ENCODE measurements at regions not wholly inside any gene's neighbourhood (a gene's known extent, or its start where the extent isn't known, plus 50 kb on each side); places are given as distances from the start of the nearest gene placed in this dataset.

DNA sequence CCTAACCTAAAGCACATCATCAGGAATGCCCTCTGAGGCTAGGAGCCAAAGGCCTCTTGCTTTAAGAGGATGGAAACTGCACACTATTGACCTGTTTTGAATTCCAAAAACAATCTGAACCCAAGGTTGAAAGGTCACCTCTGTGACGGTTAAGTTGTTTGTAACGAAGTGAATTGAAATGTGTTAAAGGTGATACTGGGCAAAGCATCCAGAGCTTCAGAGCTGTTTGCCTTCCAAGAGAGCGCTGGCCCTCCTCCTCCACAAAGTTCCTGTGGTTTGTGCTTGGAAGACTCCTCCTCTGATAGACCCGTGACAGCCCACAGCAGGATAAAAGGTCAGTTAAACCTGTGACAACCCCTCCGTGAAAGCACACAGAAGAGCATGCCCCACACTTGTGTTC is 133.7 kb upstream of the CTTNBP2 start:
- Mint-ChIP-seq H3K27ac (no peak overlapping the region), H3K4me1 (ENCODE audit: low read depth) (no peaks in the 10 kb centered on the region), H3K4me3 (ENCODE audit: low read depth) (no peak overlapping the region), H3K36me3 (ENCODE audit: low read depth) (no peaks in the 10 kb centered on the region), H3K27me3 (ENCODE audit: low read depth) (no peaks in the 10 kb centered on the region), H3K9me3 (no peaks in the 10 kb centered on the region)
- DNase-seq (ENCODE audit: low spot score), result no peak
- intact Hi-C loops (cut with micrococcal nuclease), result no loop called here

DNA sequence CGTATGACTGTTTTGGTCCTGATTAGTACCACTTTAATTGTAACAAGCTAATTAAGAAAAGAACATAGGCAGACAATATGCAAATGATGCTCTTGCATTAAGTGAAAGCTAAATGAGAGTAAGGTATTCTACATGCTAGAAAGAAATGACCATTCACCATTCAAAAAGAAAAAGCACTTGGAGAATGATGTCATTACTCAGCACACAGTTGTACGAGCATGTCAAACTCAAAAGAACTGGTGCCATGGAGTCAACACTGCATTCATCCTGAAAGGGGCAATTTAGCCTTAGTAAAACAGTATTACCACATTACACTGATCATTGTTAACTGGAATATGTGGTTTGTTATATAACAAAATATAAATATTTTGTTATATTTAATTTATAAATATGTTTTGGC is 136.2 kb upstream of the CTTNBP2 start:
- DNase-seq (ENCODE audit: low spot score), result no peak
- Mint-ChIP-seq H3K4me3 (ENCODE audit: low read depth) (no peak overlapping the region), H3K27ac (no peak overlapping the region), H3K36me3 (ENCODE audit: low read depth) (no peaks in the 10 kb centered on the region), H3K4me1 (ENCODE audit: low read depth) (no peaks in the 10 kb centered on the region), H3K27me3 (ENCODE audit: low read depth) (no peaks in the 10 kb centered on the region), H3K9me3 (no peaks in the 10 kb centered on the region)
- intact Hi-C loops (cut with micrococcal nuclease), result no loop called here

DNA sequence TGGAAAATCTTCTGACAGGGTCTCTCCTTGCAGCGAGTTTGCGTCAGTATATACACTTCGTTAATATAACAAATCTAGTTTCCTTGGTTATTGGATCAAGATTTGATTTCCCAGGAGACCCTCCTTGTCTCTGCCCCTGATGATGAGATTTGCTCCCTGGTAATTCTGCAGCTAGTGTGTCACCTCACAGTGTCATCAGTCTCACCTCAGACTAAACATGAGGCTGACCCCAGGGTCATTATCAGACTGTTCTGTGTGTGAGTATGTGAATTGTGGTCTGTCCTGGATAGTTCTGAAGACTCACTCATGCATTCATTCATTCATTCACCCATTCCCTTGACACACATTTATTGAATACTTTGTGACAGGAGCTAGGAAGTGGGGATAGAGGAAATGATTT is 138.4 kb upstream of the CTTNBP2 start:
- intact Hi-C loops (cut with micrococcal nuclease), result no loop called here
- no peak overlapping the region for H3K27ac Mint-ChIP-seq
- H3K4me3 Mint-ChIP-seq (ENCODE audit: low read depth), result no peak overlapping the region
- H3K36me3 Mint-ChIP-seq (ENCODE audit: low read depth), result no peaks in the 10 kb centered on the region
- DNase-seq (ENCODE audit: low spot score), result no peak
- no peaks in the 10 kb centered on the region for H3K9me3 Mint-ChIP-seq
- H3K4me1 Mint-ChIP-seq (ENCODE audit: low read depth), result no peaks in the 10 kb centered on the region
- no peaks in the 10 kb centered on the region for H3K27me3 Mint-ChIP-seq (ENCODE audit: low read depth)

DNA sequence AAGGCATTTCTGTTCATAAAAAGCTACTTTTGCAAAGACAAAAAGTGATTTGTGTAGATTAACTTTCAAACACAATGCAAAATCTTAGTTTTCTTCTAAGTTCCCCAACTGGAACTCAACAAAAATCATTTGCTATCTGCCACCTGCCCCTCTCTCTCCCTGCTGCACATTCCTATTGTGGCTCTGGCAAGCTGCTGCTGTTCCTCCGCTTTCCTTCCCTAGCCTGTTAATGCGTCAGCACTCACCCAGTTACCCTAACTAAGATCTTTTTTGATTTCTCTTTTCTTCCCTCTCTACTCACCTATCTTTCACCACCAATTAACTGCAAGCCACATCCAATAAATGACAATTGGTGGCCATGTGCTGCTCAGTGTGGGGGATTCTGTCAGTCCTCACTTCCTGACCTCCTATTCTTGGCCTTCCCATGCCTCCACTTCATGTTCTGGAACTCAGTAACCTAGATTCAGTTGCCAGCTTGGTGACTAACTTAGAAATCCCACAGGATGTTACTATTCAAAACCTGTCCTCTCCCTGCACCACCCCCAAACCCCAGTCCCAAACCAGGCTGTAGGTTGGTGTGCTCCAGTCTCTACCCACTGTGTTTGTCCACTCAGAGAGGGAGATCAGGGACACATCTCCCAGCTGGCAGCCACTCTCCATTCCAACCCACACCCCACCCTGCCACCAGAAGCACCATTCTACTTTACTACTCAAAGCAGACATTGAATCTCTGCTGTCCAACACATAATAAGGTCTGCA is 140.2 kb upstream of the CTTNBP2 start:
- no peaks in the 10 kb centered on the region for H3K36me3 Mint-ChIP-seq (ENCODE audit: low read depth)
- H3K4me1 Mint-ChIP-seq (ENCODE audit: low read depth), result no peaks in the 10 kb centered on the region
- peaks cover 5% of the 10 kb centered on the region for H3K9me3 Mint-ChIP-seq
- H3K27ac Mint-ChIP-seq, result no peak overlapping the region
- DNase-seq (ENCODE audit: low spot score), result no peak
- no peaks in the 10 kb centered on the region for H3K27me3 Mint-ChIP-seq (ENCODE audit: low read depth)
- H3K4me3 Mint-ChIP-seq (ENCODE audit: low read depth), result no peak overlapping the region
- intact Hi-C loops (cut with micrococcal nuclease), result no loop called here

DNA sequence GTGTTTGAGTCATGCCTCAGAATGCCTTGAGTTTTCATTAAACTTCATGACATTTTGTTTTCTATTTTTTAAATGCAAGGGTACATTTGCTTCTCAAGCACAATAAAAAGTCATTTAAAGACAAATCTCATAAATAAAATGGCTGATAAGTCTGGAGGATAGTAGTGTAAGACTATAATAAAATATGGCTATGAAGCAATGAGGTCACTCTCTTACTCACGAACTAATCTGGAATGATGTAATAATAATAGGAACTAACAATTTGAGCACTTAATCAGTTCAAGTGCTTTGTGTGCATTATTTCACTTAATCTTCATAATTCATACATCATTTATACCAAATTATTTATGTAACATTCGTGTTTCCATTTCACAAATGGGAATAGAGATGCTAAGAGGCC is 149.3 kb upstream of the CTTNBP2 start:
- Mint-ChIP-seq H3K27me3 (ENCODE audit: low read depth) (no peaks in the 10 kb centered on the region), H3K9me3 (peaks cover 5% of the 10 kb centered on the region), H3K4me1 (ENCODE audit: low read depth) (no peaks in the 10 kb centered on the region), H3K4me3 (ENCODE audit: low read depth) (no peak overlapping the region), H3K27ac (no peak overlapping the region), H3K36me3 (ENCODE audit: low read depth) (no peaks in the 10 kb centered on the region)
- intact Hi-C loops (cut with micrococcal nuclease), result no loop called here
- no peak for DNase-seq (ENCODE audit: low spot score)

DNA sequence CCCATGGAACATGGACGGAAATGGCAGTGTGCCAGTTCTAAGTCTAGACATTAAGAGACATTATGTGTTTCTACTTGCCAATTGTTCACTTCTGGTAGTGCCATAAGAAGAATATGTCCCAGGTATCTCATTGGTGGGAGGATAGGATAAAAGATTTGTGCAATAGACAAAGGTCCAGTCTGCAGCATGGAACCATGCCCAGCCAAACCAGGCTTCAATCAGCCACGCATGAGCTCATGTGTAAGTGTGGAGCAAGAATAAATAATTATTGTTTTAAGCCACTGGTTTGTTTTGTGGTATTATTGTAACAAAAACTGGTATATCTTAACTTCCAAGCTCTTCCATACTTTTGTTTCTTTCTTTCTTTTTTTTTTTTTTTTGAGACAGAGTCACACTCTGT is 153.6 kb upstream of the CTTNBP2 start:
- H3K36me3 Mint-ChIP-seq (ENCODE audit: low read depth), result no peaks in the 10 kb centered on the region
- intact Hi-C loops (cut with micrococcal nuclease), result no loop called here
- no peaks in the 10 kb centered on the region for H3K27me3 Mint-ChIP-seq (ENCODE audit: low read depth)
- no peak overlapping the region for H3K4me3 Mint-ChIP-seq (ENCODE audit: low read depth)
- H3K9me3 Mint-ChIP-seq, result no peaks in the 10 kb centered on the region
- no peaks in the 10 kb centered on the region for H3K4me1 Mint-ChIP-seq (ENCODE audit: low read depth)
- H3K27ac Mint-ChIP-seq, result no peak overlapping the region
- DNase-seq (ENCODE audit: low spot score), result no peak

DNA sequence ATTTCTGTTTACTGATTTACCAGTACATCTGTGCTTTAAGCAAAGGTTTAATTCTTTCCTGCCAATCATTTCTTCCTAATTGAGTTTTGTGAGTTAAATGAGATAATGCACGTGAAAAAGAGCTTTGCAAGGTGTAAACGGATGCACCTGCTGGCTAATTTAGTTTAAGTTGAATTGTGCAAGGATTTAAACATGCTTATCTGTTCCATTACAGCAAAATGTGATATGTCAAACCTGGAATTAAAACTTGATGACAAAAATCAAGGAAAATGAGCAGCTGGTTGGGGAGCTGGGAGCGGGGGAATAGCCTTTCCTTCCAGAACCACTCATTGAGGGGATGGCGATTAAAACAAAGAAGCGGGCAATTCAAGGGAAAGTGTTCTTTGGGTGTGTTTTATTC is 155.0 kb upstream of the CTTNBP2 start:
- Mint-ChIP-seq H3K27ac (no peak overlapping the region), H3K36me3 (ENCODE audit: low read depth) (no peaks in the 10 kb centered on the region), H3K4me1 (ENCODE audit: low read depth) (no peaks in the 10 kb centered on the region), H3K27me3 (ENCODE audit: low read depth) (no peaks in the 10 kb centered on the region), H3K9me3 (no peaks in the 10 kb centered on the region), H3K4me3 (ENCODE audit: low read depth) (no peak overlapping the region)
- no peak for DNase-seq (ENCODE audit: low spot score)
- intact Hi-C loops (cut with micrococcal nuclease), result no loop called here

DNA sequence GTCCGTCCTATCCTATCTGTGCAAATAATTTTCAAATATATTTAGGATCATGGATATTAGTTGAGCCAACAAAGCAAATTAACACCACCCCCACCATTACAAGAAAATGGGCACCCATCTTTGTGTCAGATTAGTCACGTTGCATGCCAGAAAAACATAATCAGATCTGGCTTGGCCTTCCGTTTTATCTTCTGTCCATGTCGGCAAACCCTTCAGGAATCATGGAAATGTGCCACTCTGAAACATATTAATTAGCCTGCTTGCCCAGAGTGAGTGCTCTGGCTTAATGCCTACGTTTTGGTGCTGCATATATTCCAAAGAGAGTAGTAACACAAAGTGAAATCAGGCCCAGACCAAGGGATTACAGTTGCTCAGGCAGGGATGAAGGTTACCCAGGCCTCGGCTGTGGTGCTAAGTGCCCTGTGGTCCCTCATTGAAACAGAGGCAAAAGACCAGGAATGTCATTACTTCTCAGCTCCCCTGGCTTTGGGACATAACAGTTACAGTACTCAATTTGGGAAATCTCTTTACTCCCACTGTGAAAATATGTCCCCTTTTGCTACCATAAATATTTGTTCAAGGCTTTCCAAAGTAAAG is 154.0 kb upstream of the LSM8 start:
- Mint-ChIP-seq H3K9me3 (no peaks in the 10 kb centered on the region), H3K4me1 (ENCODE audit: low read depth) (no peaks in the 10 kb centered on the region), H3K27ac (no peak overlapping the region), H3K27me3 (ENCODE audit: low read depth) (no peaks in the 10 kb centered on the region), H3K36me3 (ENCODE audit: low read depth) (no peaks in the 10 kb centered on the region), H3K4me3 (ENCODE audit: low read depth) (no peak overlapping the region)
- no peak for DNase-seq (ENCODE audit: low spot score)
- intact Hi-C loops (cut with micrococcal nuclease), result no loop called here

DNA sequence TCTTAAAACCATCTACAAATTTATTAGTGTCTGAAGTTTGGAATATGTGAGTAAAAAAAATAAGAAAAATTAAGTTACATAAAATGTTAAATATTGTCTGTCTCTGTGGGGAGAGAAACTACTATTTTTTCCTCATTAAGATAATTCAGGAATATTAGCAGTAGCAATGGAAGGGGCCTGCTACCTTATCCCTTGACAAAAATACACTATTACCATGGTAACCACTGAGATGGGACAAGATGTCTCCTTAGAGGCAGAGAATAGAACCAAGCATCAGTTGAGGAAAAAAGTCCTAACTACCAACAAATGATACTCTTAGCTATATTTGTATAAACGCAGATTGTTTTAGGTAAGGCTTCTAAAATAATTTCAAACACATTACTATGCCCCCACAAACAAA is 150.7 kb upstream of the LSM8 start:
- DNase-seq (ENCODE audit: low spot score), result no peak
- Mint-ChIP-seq H3K36me3 (ENCODE audit: low read depth) (no peaks in the 10 kb centered on the region), H3K4me1 (ENCODE audit: low read depth) (no peaks in the 10 kb centered on the region), H3K27ac (no peak overlapping the region), H3K27me3 (ENCODE audit: low read depth) (no peaks in the 10 kb centered on the region), H3K4me3 (ENCODE audit: low read depth) (no peak overlapping the region), H3K9me3 (no peaks in the 10 kb centered on the region)
- intact Hi-C loops (cut with micrococcal nuclease), result no loop called here

DNA sequence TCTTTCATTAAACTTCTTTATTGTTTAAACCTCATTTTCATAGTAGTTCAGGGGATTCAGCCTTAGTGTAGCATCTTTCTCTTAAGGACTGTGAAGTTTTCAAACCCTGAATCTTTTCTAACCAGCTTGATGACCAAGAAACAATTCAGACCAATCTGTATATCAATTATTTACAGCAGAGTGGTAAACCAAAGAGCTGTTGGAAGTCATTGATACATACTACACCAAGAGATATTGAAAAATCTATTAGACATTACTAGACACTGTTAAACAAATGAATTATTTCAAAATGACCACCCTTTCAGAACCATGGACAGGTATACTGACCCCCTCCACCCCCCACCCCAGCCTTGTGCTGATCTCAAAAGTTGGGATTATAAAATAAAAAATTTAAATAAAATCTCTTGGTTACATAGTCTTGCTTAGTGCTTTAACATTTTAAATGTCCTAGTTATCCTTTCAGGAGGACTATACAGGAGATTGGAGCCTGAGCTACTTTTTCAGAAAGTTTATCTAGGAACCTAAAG is 143.9 kb upstream of the LSM8 start:
- no peaks in the 10 kb centered on the region for H3K27me3 Mint-ChIP-seq (ENCODE audit: low read depth)

DNA sequence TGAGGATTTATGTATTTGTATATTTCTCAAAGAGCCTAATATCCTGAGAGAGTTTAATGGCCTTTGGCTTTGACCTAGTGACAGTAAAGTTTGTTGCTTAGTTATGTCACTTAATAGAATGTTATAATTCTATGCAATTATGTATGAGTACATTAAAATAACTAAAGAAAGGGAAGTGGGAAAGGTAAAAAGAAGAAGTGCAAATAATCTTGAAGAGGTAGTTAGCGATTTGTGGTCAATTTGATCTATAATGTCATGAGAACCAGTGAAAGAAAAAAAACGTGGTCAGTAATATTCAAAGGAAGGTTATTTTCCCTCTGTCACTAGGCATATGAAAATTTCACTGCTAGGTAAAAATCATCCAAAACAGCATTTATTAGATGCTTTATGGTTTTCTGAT is 143.4 kb upstream of the LSM8 start:
- Mint-ChIP-seq H3K9me3 (no peaks in the 10 kb centered on the region), H3K4me1 (ENCODE audit: low read depth) (no peaks in the 10 kb centered on the region), H3K27ac (no peak overlapping the region), H3K4me3 (ENCODE audit: low read depth) (no peak overlapping the region), H3K36me3 (ENCODE audit: low read depth) (no peaks in the 10 kb centered on the region), H3K27me3 (ENCODE audit: low read depth) (no peaks in the 10 kb centered on the region)
- intact Hi-C loops (cut with micrococcal nuclease), result no loop called here
- DNase-seq (ENCODE audit: low spot score), result no peak

More for the DNA sequence above, 143.9 kb upstream of the LSM8 start:
- H3K9me3 Mint-ChIP-seq, result no peaks in the 10 kb centered on the region
- DNase-seq (ENCODE audit: low spot score), result no peak
- no peak overlapping the region for H3K4me3 Mint-ChIP-seq (ENCODE audit: low read depth)
- no peaks in the 10 kb centered on the region for H3K4me1 Mint-ChIP-seq (ENCODE audit: low read depth)
- intact Hi-C loops (cut with micrococcal nuclease), result no loop called here
- no peaks in the 10 kb centered on the region for H3K36me3 Mint-ChIP-seq (ENCODE audit: low read depth)
- H3K27ac Mint-ChIP-seq, result no peak overlapping the region

DNA sequence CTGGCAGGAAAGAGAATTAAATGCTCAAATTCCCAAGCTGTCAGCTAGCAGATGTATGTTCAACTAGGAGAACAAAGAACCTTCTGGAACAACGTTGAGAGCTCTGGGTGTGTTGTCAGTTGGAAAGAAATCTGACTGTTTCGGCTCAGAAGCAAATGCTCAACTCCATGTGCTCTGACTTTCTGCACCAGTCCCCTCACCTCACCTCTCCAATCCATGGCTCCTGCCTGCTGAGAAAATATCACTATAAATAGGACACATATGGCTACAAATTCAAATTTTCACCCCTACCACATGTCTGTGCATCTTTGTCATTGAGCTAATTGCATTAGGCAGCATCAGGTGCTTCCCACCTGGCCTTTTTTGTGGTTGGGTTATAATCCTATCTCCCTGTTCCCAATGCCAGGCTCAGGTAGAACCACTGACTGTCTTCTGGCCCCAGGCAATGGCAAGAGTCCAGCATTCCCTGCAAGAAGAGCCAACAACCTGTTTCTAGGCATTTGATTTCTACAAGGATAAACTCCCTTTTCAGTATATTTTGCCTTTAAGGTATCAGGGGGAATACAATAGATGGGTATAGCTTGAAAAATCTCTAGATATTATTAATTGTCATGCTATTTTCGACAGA is 142.6 kb upstream of the LSM8 start:
- H3K27me3 Mint-ChIP-seq (ENCODE audit: low read depth), result no peaks in the 10 kb centered on the region
- no peak overlapping the region for H3K4me3 Mint-ChIP-seq (ENCODE audit: low read depth)
- no peaks in the 10 kb centered on the region for H3K9me3 Mint-ChIP-seq
- H3K4me1 Mint-ChIP-seq (ENCODE audit: low read depth), result no peaks in the 10 kb centered on the region
- intact Hi-C loops (cut with micrococcal nuclease), result no loop called here
- no peaks in the 10 kb centered on the region for H3K36me3 Mint-ChIP-seq (ENCODE audit: low read depth)
- DNase-seq (ENCODE audit: low spot score), result no peak
- no peak overlapping the region for H3K27ac Mint-ChIP-seq

DNA sequence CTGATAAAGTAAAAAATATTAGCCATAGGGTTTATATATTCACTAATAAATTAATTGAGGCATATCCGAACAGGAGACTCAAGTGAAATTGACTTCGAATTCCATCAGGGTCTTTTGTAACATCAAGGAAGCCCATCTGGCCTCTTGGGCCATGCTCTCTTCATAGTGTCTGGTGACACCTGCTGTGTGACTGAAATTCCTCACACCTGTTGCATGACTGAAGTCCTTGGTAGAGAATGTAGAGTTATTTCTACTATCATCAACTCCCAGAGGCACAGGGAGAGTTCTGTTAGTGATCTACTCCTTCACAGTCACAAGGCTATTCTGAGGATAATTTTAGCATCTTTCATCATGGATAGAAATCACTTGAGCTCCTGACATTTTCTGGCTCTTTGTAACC is 138.3 kb upstream of the LSM8 start:
- Mint-ChIP-seq H3K4me1 (ENCODE audit: low read depth) (no peaks in the 10 kb centered on the region), H3K9me3 (no peaks in the 10 kb centered on the region), H3K27ac (no peak overlapping the region), H3K27me3 (ENCODE audit: low read depth) (no peaks in the 10 kb centered on the region), H3K4me3 (ENCODE audit: low read depth) (no peak overlapping the region), H3K36me3 (ENCODE audit: low read depth) (no peaks in the 10 kb centered on the region)
- DNase-seq (ENCODE audit: low spot score), result no peak
- intact Hi-C loops (cut with micrococcal nuclease), result no loop called here
